IPS DF 6.9 (cell line): ENCODE measurements at regions not wholly inside any gene's neighbourhood (a gene's known extent, or its start where the extent isn't known, plus 50 kb on each side); places are given as distances from the start of the nearest gene placed in this dataset.

ENCODE experiments used
- DNase-seq: peaks from one replicate; pipeline ENCODE4 v3.0.0-alpha.2; 2013; ENCODE audit warnings: low read depth, low spot score
- H3K27ac ChIP-seq: one replicate; pipeline ENCODE4 v1.5.1; 2013; ENCODE audit warnings: low read length, control low read depth
- H3K27me3 ChIP-seq: 2 replicates; pipeline ENCODE4 v1.6.1; 2013; ENCODE audit warnings: mild to moderate bottlenecking, low read length; ENCODE audit not compliant: control insufficient read depth, insufficient read depth
- H3K36me3 ChIP-seq: 2 replicates; pipeline ENCODE4 v1.6.1; 2013; ENCODE audit warnings: low read length; ENCODE audit not compliant: control insufficient read depth, insufficient read depth
- H3K4me1 ChIP-seq: 2 replicates; pipeline ENCODE4 v1.6.1; 2013; ENCODE audit warnings: low read length; ENCODE audit not compliant: control insufficient read depth, insufficient read depth
- H3K4me3 ChIP-seq: 2 replicates; pipeline ENCODE4 v1.5.1; 2013; ENCODE audit warnings: mild to moderate bottlenecking, low read length
- H3K9me3 ChIP-seq: 2 replicates; pipeline ENCODE4 v1.6.1; 2013; ENCODE audit warnings: low read length, inconsistent platforms; ENCODE audit not compliant: control insufficient read depth, insufficient read depth
- WGBS: extraction: QIAGEN DNeasy Blood & Tissue Kit; methylation state at CpG from one replicate; pipeline ENCODE4 v1.1.7; 2013; ENCODE audit warnings: mixed read lengths, missing lambda C conversion rate; ENCODE audit not compliant: insufficient read length, insufficient coverage; 5-methylcytosine and 5-hydroxymethylcytosine counted together

- Histone ChIP-seq H3K4me1 (no peaks in the 10 kb centered on the region; the same call in 1 of the 2 replicates), H3K27ac (no peak overlapping the region), H3K9me3 (no peaks in the 10 kb centered on the region), H3K4me3 (no peak overlapping the region), H3K27me3 (peaks cover under 1% of the 10 kb centered on the region; the same call in 1 of the 2 replicates), H3K36me3 (no peaks in the 10 kb centered on the region)
- no peak for DNase-seq
- no CpG with 5 or more reads among the region's 9 CpGs for WGBS
Observed at GRCh38 chr12:114742363-114742762, 58.4 kb upstream of the TBX3 start.

GRCh38 chr12:114741940-114742339 is 58.0 kb upstream of the TBX3 start:
- no peaks in the 10 kb centered on the region for H3K36me3 ChIP-seq
- DNase-seq: no peak
- no CpG with 5 or more reads among the region's 4 CpGs for WGBS
- peaks cover 2% of the 10 kb centered on the region for H3K27me3 ChIP-seq
- no peaks in the 10 kb centered on the region for H3K9me3 ChIP-seq
- no peak overlapping the region for H3K27ac ChIP-seq
- no peaks in the 10 kb centered on the region; the same call in 1 of the 2 replicates for H3K4me1 ChIP-seq
- no peak overlapping the region for H3K4me3 ChIP-seq

GRCh38 chr12:114740448-114740847 is 56.5 kb upstream of the TBX3 start:
- no peak overlapping the region for H3K27ac ChIP-seq
- no CpG with 5 or more reads among the region's 7 CpGs for WGBS
- peaks cover 16% of the 10 kb centered on the region for H3K27me3 ChIP-seq
- no peak for DNase-seq
- no peak overlapping the region for H3K4me3 ChIP-seq
- no peaks in the 10 kb centered on the region for H3K9me3 ChIP-seq
- H3K4me1 ChIP-seq: peaks cover 2% of the 10 kb centered on the region; the same call in 1 of the 2 replicates
- H3K36me3 ChIP-seq: no peaks in the 10 kb centered on the region

GRCh38 chr12:114738460-114739184 is 54.6 kb upstream of the TBX3 start:
- no peak for DNase-seq
- no peaks in the 10 kb centered on the region for H3K9me3 ChIP-seq
- WGBS: no CpG with 5 or more reads among the region's 9 CpGs
- no peak overlapping the region for H3K27ac ChIP-seq
- no peak overlapping the region for H3K4me3 ChIP-seq
- no peaks in the 10 kb centered on the region for H3K36me3 ChIP-seq
- peaks cover 2% of the 10 kb centered on the region; the same call in 1 of the 2 replicates for H3K4me1 ChIP-seq
- H3K27me3 ChIP-seq: peaks cover 30% of the 10 kb centered on the region

- Histone ChIP-seq H3K4me1 (peaks cover 2% of the 10 kb centered on the region; the same call in 1 of the 2 replicates), H3K27ac (no peak overlapping the region), H3K36me3 (no peaks in the 10 kb centered on the region), H3K4me3 (no peak overlapping the region), H3K27me3 (peaks cover 30% of the 10 kb centered on the region), H3K9me3 (no peaks in the 10 kb centered on the region)
- no peak for DNase-seq
- WGBS: no CpG with 5 or more reads among the region's 43 CpGs
Observed at GRCh38 chr12:114735680-114736374, 51.9 kb upstream of the TBX3 start.

- Histone ChIP-seq H3K4me1 (peaks cover 2% of the 10 kb centered on the region; the same call in 1 of the 2 replicates), H3K36me3 (no peaks in the 10 kb centered on the region), H3K27ac (no peak overlapping the region), H3K4me3 (no peak overlapping the region), H3K9me3 (no peaks in the 10 kb centered on the region), H3K27me3 (peaks cover 30% of the 10 kb centered on the region)
- no CpG with 5 or more reads among the region's 12 CpGs for WGBS
- no peak for DNase-seq
Observed at GRCh38 chr12:114735011-114735410, 51.0 kb upstream of the TBX3 start.

GRCh38 chr12:114733919-114734318 is 49.9 kb upstream of the TBX3 start:
- WGBS: no CpG with 5 or more reads among the region's 9 CpGs

More at GRCh38 chr12:114733919-114734318, 49.9 kb upstream of the TBX3 start:
- no peak for DNase-seq
- no peak overlapping the region for H3K27ac ChIP-seq
- no peak overlapping the region for H3K4me3 ChIP-seq
- H3K27me3 ChIP-seq: peaks cover 30% of the 10 kb centered on the region
- H3K9me3 ChIP-seq: no peaks in the 10 kb centered on the region
- no peaks in the 10 kb centered on the region for H3K36me3 ChIP-seq
- peaks cover 2% of the 10 kb centered on the region; the same call in 1 of the 2 replicates for H3K4me1 ChIP-seq
